GM21717 (cell line): ENCODE measurements at regions not wholly inside any gene's neighbourhood (a gene's known extent, or its start where the extent isn't known, plus 50 kb on each side); places are given as distances from the start of the nearest gene placed in this dataset.

ENCODE experiments used
- ATAC-seq: cut with Tn5 transposase; IDR thresholded peaks from one replicate; pipeline ENCODE4 v1.9.1; 2021; ENCODE audit warnings: mild to moderate bottlenecking, moderate library complexity; ENCODE audit not compliant: unreplicated experiment

GRCh38 chr6:127641905-127642304 is 64.9 kb downstream of the C6orf58 start:
- ATAC-seq: peak; percentile 74
